ENCODE measurements at regions not wholly inside any gene's neighbourhood (a gene's known extent, or its start where the extent isn't known, plus 50 kb on each side); places are given as distances from the start of the nearest gene placed in this dataset.

DNA sequence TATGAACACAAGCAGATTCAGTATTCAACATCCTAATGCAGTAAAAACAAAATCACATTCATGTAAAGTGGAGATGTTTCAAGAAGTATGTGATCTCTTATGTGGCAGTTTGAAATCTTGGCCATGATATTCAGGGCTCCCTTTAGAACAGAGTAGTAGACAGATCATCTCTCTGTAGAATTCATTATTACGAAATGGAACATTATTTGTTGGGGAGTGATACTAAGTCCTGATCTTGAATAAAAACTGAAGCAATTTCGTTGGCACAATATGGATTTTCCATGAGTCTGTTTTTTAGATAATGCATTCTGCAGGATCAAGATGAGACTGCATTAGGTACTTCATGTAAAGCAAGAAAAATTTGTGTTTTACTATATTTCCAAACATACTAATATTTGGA lies 264.4 kb upstream of the NRIP1 start:
- H3K4me3 ChIP-seq, result no peak overlapping the region
- no peak for DNase-seq (ENCODE audit: low spot score)
- no peak overlapping the region for H3K27ac ChIP-seq
- TF ChIP-seq, protein P1, sequence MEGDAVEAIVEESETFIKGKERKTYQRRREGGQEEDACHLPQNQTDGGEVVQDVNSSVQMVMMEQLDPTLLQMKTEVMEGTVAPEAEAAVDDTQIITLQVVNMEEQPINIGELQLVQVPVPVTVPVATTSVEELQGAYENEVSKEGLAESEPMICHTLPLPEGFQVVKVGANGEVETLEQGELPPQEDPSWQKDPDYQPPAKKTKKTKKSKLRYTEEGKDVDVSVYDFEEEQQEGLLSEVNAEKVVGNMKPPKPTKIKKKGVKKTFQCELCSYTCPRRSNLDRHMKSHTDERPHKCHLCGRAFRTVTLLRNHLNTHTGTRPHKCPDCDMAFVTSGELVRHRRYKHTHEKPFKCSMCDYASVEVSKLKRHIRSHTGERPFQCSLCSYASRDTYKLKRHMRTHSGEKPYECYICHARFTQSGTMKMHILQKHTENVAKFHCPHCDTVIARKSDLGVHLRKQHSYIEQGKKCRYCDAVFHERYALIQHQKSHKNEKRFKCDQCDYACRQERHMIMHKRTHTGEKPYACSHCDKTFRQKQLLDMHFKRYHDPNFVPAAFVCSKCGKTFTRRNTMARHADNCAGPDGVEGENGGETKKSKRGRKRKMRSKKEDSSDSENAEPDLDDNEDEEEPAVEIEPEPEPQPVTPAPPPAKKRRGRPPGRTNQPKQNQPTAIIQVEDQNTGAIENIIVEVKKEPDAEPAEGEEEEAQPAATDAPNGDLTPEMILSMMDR (IDR thresholded peaks at IDR 0.05), result no peak

DNA sequence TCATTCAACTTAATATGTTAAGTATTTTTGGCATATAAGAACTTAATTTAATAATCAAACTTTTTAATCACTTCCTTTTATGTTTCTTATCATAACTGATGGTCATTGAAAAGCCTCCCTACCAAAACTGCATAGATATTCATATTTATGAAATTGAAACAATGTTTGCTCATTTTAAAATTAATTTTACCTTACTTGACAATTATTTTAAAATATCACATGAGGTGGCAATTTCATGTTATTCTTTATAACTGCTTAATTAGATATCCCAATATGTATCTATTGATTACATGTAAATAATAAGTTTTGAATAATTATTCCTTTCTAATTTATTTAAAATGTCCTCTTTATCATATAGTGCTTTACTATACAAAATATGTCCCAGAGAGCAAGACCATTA lies 266.1 kb upstream of the NRIP1 start:
- no peak overlapping the region for H3K27ac ChIP-seq
- DNase-seq (ENCODE audit: low spot score), result no peak
- TF ChIP-seq, protein P1 (IDR thresholded peaks at IDR 0.05), result no peak
- no peak overlapping the region for H3K4me3 ChIP-seq

DNA sequence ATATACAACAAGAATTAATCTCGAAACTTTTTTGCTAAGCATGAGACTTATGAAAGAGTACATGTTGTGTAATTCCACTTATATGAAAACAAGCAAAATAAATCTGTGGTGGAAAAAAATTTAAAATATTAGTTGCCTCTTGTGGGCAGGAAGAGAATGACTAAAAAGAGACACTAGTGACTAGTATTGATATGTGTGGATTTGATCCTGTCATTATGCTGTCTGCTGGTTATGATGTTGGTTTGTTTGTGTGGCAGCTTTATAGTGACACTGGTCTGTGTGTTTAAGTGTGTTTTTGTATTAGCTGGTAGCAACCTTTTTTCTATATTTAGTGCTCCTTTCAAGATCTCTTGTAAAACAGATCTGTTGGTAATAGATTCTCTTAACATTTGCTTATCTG lies 267.8 kb upstream of the NRIP1 start:
- no peak for DNase-seq (ENCODE audit: low spot score)
- no peak overlapping the region for H3K4me3 ChIP-seq
- TF ChIP-seq, protein P1 (IDR thresholded peaks at IDR 0.05), result no peak
- H3K27ac ChIP-seq, result no peak overlapping the region

DNA sequence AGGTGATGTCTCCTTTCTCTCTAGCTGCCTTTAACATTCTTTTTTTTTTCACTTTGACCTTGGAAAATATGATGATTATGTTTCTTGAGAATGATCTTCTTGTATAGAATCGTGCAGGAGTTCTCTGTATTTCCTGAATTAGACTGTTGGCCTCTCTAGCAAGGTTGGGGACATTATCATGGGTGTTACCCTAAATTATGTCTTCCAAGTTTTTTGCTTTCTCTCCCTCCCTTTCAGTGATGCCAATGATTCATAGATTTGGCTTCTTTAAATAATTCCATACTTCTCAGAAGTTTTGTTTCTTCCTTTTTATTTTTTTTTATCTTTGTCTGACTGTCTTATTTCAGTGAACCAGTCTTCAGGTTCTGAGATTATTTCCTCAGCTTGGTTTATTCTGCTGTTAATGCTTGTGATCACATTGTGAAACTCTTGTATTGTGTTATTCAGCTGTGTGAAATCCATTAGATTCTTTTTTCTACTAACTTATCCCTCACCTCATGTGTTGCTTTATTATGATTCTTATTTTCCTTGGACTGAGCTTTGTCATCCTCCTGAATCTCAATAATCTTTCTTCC lies 268.4 kb upstream of the NRIP1 start:
- no peak for DNase-seq (ENCODE audit: low spot score)
- Histone ChIP-seq H3K4me3 (no peak overlapping the region), H3K27ac (no peak overlapping the region)
- TF ChIP-seq, protein P1 (IDR thresholded peaks at IDR 0.05), result no peak

DNA sequence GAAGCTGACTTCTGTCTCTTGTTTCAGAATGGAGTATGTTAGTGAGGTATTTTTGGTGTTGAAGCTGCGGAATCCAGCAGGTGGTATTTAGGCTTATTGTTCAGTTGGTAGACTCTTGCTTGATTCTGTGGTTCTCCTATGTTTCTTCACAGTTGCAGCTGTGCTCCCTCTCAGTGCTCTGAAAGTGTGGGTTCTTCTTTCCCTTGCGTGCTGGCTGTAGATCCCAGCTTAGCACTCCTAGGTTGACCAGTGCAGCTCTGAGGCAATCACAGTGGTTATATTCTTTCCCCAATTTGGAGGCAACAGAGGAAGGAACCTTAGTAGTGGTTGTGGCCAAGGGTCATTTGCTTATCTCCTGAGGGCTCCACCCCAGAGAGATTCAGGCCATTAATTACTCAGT lies 269.2 kb upstream of the NRIP1 start:
- TF ChIP-seq, protein P1 (IDR thresholded peaks at IDR 0.05), result no peak
- Histone ChIP-seq H3K27ac (no peak overlapping the region), H3K4me3 (no peak overlapping the region)
- DNase-seq (ENCODE audit: low spot score), result no peak

DNA sequence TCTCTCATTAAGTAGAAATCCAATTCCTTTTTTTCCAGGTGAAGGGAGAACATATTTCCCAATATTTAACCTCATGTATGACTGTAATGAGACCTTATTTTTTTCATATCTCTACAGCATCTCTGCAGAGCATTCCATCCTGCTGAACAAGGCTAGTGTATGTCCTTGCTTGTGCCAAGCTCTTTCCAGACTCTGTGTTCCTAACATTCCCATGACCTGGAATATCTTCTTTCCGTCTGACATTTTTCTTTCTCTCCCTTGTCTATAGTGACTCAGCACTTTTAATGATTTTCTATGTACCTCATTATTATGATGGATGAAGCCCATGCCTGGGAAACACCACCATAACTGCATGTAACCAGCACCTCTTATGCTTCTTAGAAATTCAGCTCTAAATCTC lies 278.3 kb upstream of the NRIP1 start:
- TF ChIP-seq, protein P1 (IDR thresholded peaks at IDR 0.05), result no peak
- H3K27ac ChIP-seq, result no peak overlapping the region
- DNase-seq (ENCODE audit: low spot score), result no peak
- H3K4me3 ChIP-seq, result no peak overlapping the region

DNA sequence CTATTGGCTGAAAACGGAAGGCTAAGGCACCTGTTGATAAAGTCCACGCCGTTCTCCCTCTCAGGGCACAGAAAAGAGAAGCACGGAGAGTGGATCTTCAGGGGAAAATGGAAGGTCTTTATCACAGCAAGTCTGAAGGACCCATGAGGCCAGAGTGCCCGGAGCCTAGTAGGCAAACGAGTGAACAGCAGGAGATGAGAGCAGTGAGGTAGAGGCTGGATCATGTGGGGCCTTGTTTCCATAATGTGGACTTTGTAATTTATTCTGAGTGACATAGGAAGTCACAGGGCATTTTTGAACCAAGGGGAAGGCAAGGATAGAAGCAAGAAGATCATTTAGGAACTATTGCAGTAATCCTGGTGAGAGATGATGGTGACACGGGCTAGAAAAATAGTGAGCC lies 287.2 kb upstream of the NRIP1 start:
- Histone ChIP-seq H3K4me3 (no peak overlapping the region), H3K27ac (no peak overlapping the region)
- TF ChIP-seq, protein P1 (IDR thresholded peaks at IDR 0.05), result no peak
- DNase-seq (ENCODE audit: low spot score), result no peak

Measured in coronary artery (tissue), 2 donors.